MM.1S (cell line): ENCODE measurements at regions not wholly inside any gene's neighbourhood (a gene's known extent, or its start where the extent isn't known, plus 50 kb on each side); places are given as distances from the start of the nearest gene placed in this dataset.

Source experiments
- DNase-seq: peaks from one replicate; pipeline ENCODE4 v3.0.0-alpha.2; 2015
- H2AFZ ChIP-seq: fragments of 300-600 bp; sonication (generic); 2 replicates; pipeline ENCODE4 v1.6.0; 2016; ENCODE audit warnings: antibody characterized with exemption, low read length
- H3F3A ChIP-seq: fragments of 300-600 bp; sonication (generic); 2 replicates; pipeline ENCODE4 v1.6.1; 2016; ENCODE audit warnings: mild to moderate bottlenecking, antibody characterized with exemption, low read length, moderate library complexity, mixed read lengths; ENCODE audit not compliant: insufficient read depth
- H3K27ac ChIP-seq: fragments of 300-600 bp; sonication (generic); 2 replicates; pipeline ENCODE4 v1.5.1; 2016; ENCODE audit warnings: mild to moderate bottlenecking, low read length
- H3K27me3 ChIP-seq: fragments of 300-600 bp; sonication (generic); replicated peaks from 2 replicates; pipeline ENCODE4 v1.6.0; 2016; ENCODE audit warnings: low read length; ENCODE audit not compliant: insufficient read depth
- H3K36me3 ChIP-seq: fragments of 300-600 bp; sonication (generic); replicated peaks from 2 replicates; pipeline ENCODE4 v1.6.1; 2016; ENCODE audit warnings: mild to moderate bottlenecking, low read length, mixed read lengths; ENCODE audit not compliant: insufficient read depth
- H3K4me1 ChIP-seq: fragments of 300-600 bp; sonication (generic); 2 replicates; pipeline ENCODE4 v1.6.1; 2016; ENCODE audit warnings: low read length, mixed read lengths
- H3K4me2 ChIP-seq: fragments of 300-600 bp; sonication (generic); 2 replicates; pipeline ENCODE4 v1.6.0; 2016; ENCODE audit warnings: low read depth, low read length
- H3K4me3 ChIP-seq: fragments of 300-600 bp; sonication (generic); 2 replicates; pipeline ENCODE4 v1.5.1; 2016; ENCODE audit warnings: low read length, mixed read lengths
- H3K79me2 ChIP-seq: fragments of 300-600 bp; sonication (generic); 2 replicates; pipeline ENCODE4 v1.6.1; 2016; ENCODE audit warnings: mixed run types, low read length, mixed read lengths
- H3K9ac ChIP-seq: fragments of 300-600 bp; sonication (generic); 2 replicates; pipeline ENCODE4 v1.6.1; 2016; ENCODE audit warnings: low read length, mixed read lengths
- H3K9me2 ChIP-seq: fragments of 300-600 bp; sonication (generic); replicated peaks from 2 replicates; pipeline ENCODE4 v1.6.1; 2016; ENCODE audit warnings: mild to moderate bottlenecking, low read length, mixed read lengths; ENCODE audit not compliant: insufficient read depth
- H3K9me3 ChIP-seq: fragments of 300-600 bp; sonication (generic); replicated peaks from 2 replicates; pipeline ENCODE4 v1.6.1; 2016; ENCODE audit warnings: mild to moderate bottlenecking, low read length, mixed read lengths; ENCODE audit not compliant: insufficient read depth
- H4K20me1 ChIP-seq: fragments of 300-600 bp; sonication (generic); 2 replicates; pipeline ENCODE4 v1.6.1; 2016; ENCODE audit warnings: mild to moderate bottlenecking, low read length, moderate library complexity, mixed read lengths; ENCODE audit not compliant: insufficient read depth
- CTCF ChIP-seq: fragments of 300-600 bp; sonication (generic); IDR thresholded peaks from 2 replicates; pipeline ENCODE4 v1.5.1; 2016; ENCODE audit warnings: antibody characterized with exemption, low read length, mixed read lengths
- EZH2 ChIP-seq: fragments of 300-600 bp; sonication (generic); optimal IDR thresholded peaks from 2 replicates; pipeline ENCODE3; 2017; ENCODE audit warnings: low read depth, mild to moderate bottlenecking, antibody characterized with exemption, low read length, mixed read lengths
- EZH2phosphoT487 ChIP-seq: fragments of 300-600 bp; sonication (generic); IDR thresholded peaks from 2 replicates; pipeline ENCODE4 v1.6.1; 2018; ENCODE audit warnings: antibody characterized with exemption, low read length

- H3K4me1 ChIP-seq = no peaks in the 10 kb centered on the region
- H3K36me3 ChIP-seq = no peaks in the 10 kb centered on the region
- no peak overlapping the region for H2AFZ ChIP-seq
- H3K27ac ChIP-seq = no peak overlapping the region
- no peak overlapping the region for H3K4me3 ChIP-seq
- no peaks in the 10 kb centered on the region for H3K9me2 ChIP-seq
- no peak overlapping the region for H3K4me2 ChIP-seq
- H3K27me3 ChIP-seq = no peaks in the 10 kb centered on the region
- no peaks in the 10 kb centered on the region for H3K9me3 ChIP-seq
- no peak overlapping the region for H3K9ac ChIP-seq
- H4K20me1 ChIP-seq = no peaks in the 10 kb centered on the region
- no peak for DNase-seq
- TF ChIP-seq CTCF (no peak), EZH2 (no peak), EZH2phosphoT487 (no peak)
- H3F3A ChIP-seq = no peaks in the 10 kb centered on the region
- no peaks in the 10 kb centered on the region for H3K79me2 ChIP-seq
Measured at GRCh38 chr18:55141318-55141717, 182.1 kb upstream of the CCDC68 start.

GRCh38 chr18:55139836-55140235 lies 180.6 kb upstream of the CCDC68 start:
- no peak overlapping the region for H3K4me2 ChIP-seq
- TF ChIP-seq CTCF (no peak), EZH2 (no peak), EZH2phosphoT487 (no peak)
- no peaks in the 10 kb centered on the region for H4K20me1 ChIP-seq
- H3K9me3 ChIP-seq = no peaks in the 10 kb centered on the region
- H3K9ac ChIP-seq = no peak overlapping the region
- no peaks in the 10 kb centered on the region for H3K36me3 ChIP-seq
- H3K27me3 ChIP-seq = no peaks in the 10 kb centered on the region
- no peak for DNase-seq
- H3K27ac ChIP-seq = no peak overlapping the region
- no peaks in the 10 kb centered on the region for H3K79me2 ChIP-seq
- no peaks in the 10 kb centered on the region for H3K4me1 ChIP-seq
- H2AFZ ChIP-seq = no peak overlapping the region
- H3F3A ChIP-seq = no peaks in the 10 kb centered on the region
- no peak overlapping the region for H3K4me3 ChIP-seq
- no peaks in the 10 kb centered on the region for H3K9me2 ChIP-seq

DNA sequence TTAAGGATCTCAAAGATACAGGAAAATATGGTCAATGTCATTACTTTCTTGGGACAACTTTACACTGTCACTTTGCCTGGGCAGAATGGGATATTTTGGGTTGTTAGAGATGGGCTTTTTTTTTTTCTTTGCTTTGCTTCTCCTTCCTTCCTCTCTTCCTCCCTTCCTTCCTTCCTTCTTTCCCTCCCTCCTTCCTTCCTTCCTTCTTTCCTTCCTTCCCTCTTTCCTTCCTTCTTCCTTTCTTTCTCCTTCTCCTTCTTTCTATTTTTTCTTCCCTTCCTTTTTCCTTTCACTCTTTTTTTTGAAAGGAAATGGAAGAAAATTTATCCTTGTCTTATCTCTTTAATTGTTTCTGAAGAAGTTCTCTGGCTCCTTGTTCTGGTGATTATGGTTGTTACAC lies 180.0 kb upstream of the CCDC68 start:
- no peak overlapping the region for H2AFZ ChIP-seq
- H4K20me1 ChIP-seq = no peaks in the 10 kb centered on the region
- H3K9ac ChIP-seq = no peak overlapping the region
- H3K4me1 ChIP-seq = no peaks in the 10 kb centered on the region
- no peak for DNase-seq
- H3K79me2 ChIP-seq = no peaks in the 10 kb centered on the region
- no peak overlapping the region for H3K4me3 ChIP-seq
- H3K27ac ChIP-seq = no peak overlapping the region
- TF ChIP-seq EZH2 (no peak), EZH2phosphoT487 (no peak), CTCF (no peak)
- H3K9me3 ChIP-seq = no peaks in the 10 kb centered on the region
- no peaks in the 10 kb centered on the region for H3K9me2 ChIP-seq
- H3K27me3 ChIP-seq = no peaks in the 10 kb centered on the region
- no peak overlapping the region for H3K4me2 ChIP-seq
- H3F3A ChIP-seq = no peaks in the 10 kb centered on the region
- H3K36me3 ChIP-seq = no peaks in the 10 kb centered on the region

DNA sequence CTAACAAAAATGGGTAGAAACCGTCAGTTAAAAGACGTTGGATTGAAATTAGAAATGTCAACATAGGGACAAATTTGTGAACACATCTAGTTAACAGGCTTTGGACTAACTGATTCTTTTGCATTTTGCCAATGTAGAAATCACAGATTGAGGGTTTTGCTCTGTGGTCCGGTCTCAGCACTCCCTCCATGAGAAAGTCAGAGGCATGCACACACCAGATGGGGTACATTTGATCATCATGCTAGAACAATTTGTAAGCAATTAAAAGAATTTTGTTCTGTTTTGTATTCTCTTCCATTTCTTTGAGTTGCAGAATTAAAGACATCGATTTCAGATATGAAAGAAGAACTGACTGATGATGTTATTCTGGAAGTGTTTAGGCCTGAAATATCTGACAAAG lies 179.1 kb upstream of the CCDC68 start:
- no peak overlapping the region for H3K4me2 ChIP-seq
- H2AFZ ChIP-seq = no peak overlapping the region
- no peaks in the 10 kb centered on the region for H3F3A ChIP-seq
- H3K36me3 ChIP-seq = no peaks in the 10 kb centered on the region
- no peaks in the 10 kb centered on the region for H3K27me3 ChIP-seq
- H3K79me2 ChIP-seq = no peaks in the 10 kb centered on the region
- no peaks in the 10 kb centered on the region for H3K4me1 ChIP-seq
- H3K9me2 ChIP-seq = no peaks in the 10 kb centered on the region
- no peak overlapping the region for H3K4me3 ChIP-seq
- DNase-seq = no peak
- H3K9ac ChIP-seq = no peak overlapping the region
- H3K27ac ChIP-seq = no peak overlapping the region
- no peak for TF ChIP-seq EZH2
- no peak for TF ChIP-seq EZH2phosphoT487
- TF ChIP-seq CTCF = no peak
- H4K20me1 ChIP-seq = no peaks in the 10 kb centered on the region
- H3K9me3 ChIP-seq = no peaks in the 10 kb centered on the region
